ENCODE measurements at regions not wholly inside any gene's neighbourhood (a gene's known extent, or its start where the extent isn't known, plus 50 kb on each side); places are given as distances from the start of the nearest gene placed in this dataset.
A peak's percentile ranks its signal among the peaks of the same experiment; 100 is the strongest.

DNA sequence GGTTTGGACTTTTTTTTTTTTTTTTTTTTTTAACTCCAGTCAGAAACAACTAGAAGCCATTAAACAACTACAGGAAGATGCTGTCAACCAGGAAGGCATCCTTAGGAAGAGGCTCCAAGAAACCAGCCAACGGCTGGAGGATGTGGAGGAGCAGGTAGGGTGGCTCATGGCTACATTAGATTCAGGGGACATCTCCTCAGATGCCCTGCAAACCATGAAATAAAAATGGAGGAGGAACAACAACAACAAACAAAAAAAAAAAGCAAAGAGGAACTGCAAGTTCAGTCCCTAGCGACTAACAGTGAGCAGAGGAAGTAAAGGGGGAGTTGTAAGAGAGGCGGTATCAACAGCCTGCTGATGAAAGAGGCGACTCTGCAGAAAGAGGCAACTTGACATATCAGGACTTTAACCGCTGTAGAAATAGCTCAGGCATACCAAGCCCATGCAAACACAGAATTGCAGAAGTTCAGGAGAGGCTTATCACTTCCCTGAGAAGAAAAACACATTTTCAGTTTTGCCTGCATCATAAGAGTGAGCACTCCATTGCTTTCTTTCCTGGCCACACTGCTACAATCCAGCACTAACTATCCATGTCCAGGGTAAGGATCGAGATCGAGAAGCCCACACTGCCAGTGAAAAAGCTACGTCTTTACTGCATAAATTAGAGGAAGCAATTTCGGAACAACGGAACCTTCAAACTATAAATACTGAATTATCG, 103.5 kb upstream of the BCAT1 start:
- H3K4me1 Mint-ChIP-seq: peaks cover 8% of the 10 kb centered on the region
- peak; percentile 52 for ATAC-seq
- POLR2A ChIA-PET: no interaction called here
- CTCF ChIA-PET: interaction anchor here (1.1 kb wide), 1 partner anchor 335 kb away, joined by 4 read pairs; no protein-coding TSS in a partner anchor
- peaks cover 4% of the 10 kb centered on the region for H3K9me3 Mint-ChIP-seq
- H3K27ac Mint-ChIP-seq: 0 out of 2 replicates have a peak overlapping the region, but pooled peaks have one; percentile 63
- H3K4me3 Mint-ChIP-seq: no peak overlapping the region
- H3K36me3 Mint-ChIP-seq: peaks cover 5% of the 10 kb centered on the region
- no peak for DNase-seq (ENCODE audit: low spot score)
- TF ChIP-seq SOX15 (CRISPR knock-in tag; IDR thresholded peaks at IDR 0.05): no peak
- no peak for TF ChIP-seq NR2C2 (CRISPR knock-in tag; IDR thresholded peaks at IDR 0.05)
- TF ChIP-seq ZNF671 (CRISPR knock-in tag; IDR thresholded peaks at IDR 0.05): no peak
- no peaks in the 10 kb centered on the region; the same call in 1 of the 2 replicates for H3K27me3 Mint-ChIP-seq (ENCODE audit: low read depth)

DNA sequence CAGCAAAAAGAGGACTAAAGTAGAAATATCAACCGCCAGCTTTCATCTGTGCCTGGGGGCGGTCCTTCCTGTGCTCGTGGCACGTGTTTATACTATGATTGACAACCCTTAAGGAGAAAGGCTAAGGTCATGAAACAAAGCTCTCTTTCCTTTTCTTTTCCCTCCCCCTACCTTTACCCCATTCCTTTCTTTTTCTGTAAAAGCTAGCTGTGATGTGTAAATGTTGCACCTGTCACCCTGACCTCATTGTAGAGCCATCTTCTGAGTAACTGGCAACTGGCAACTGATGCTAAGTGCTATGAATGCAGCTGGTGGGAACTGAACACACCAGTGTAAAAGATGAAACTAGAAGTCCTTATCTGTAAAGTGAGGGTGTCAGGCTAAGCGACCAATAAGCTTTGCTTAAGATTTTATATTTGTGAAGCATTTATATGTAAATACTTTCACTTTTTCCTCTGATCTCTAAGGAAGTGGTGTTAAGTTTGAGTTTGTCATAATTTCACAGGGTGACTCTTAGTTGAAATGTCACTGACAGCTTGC, 102.8 kb upstream of the BCAT1 start:
- no peak overlapping the region for H3K4me3 Mint-ChIP-seq
- DNase-seq (ENCODE audit: low spot score) (no peak), ATAC-seq (no peak)
- TF ChIP-seq TEAD4 (CRISPR knock-in tag; IDR thresholded peaks at IDR 0.05): no peak
- no peak for TF ChIP-seq ELF4 (CRISPR knock-in tag; IDR thresholded peaks at IDR 0.05; ENCODE audit: low read depth)
- TF ChIP-seq OVOL2 (CRISPR knock-in tag; IDR thresholded peaks at IDR 0.05; ENCODE audit: borderline replicate concordance): no peak
- ChIA-PET POLR2A (no interaction called here), CTCF (no interaction called here)
- H3K4me1 Mint-ChIP-seq: peaks cover 8% of the 10 kb centered on the region
- H3K27ac Mint-ChIP-seq: no peak overlapping the region
- H3K36me3 Mint-ChIP-seq: peaks cover 10% of the 10 kb centered on the region
- H3K9me3 Mint-ChIP-seq: peaks cover 10% of the 10 kb centered on the region
- H3K27me3 Mint-ChIP-seq (ENCODE audit: low read depth): no peaks in the 10 kb centered on the region; the same call in 1 of the 2 replicates

DNA sequence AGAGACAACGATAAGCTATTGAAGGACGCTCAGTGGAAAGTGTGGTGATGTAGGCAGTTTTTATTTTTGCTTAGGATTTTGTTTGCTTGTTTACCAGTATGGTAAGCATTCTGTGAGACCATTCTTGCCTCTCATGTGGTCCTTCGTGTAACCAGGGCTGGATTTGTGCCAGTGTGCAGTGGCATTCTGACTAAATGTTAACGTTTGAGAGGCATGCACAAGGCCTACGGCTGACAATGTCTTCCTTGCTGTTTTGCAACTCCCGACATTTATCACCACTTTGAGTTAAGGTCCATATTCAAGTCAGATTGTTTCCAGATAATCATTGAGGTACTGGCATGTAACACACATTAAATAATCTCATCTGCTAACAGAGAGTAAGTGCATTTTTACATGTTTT, 102.3 kb upstream of the BCAT1 start:
- Mint-ChIP-seq H3K36me3 (peaks cover 13% of the 10 kb centered on the region), H3K4me3 (no peak overlapping the region), H3K4me1 (peaks cover 8% of the 10 kb centered on the region), H3K9me3 (peaks cover 16% of the 10 kb centered on the region), H3K27me3 (ENCODE audit: low read depth) (no peaks in the 10 kb centered on the region; the same call in 1 of the 2 replicates), H3K27ac (no peak overlapping the region)
- POLR2A ChIA-PET: no interaction called here
- no peak for DNase-seq (ENCODE audit: low spot score)
- ATAC-seq: no peak
- TF ChIP-seq TP53 (CRISPR knock-in tag; IDR thresholded peaks at IDR 0.05) (no peak), FOXJ3 (CRISPR knock-in tag; IDR thresholded peaks at IDR 0.05; ENCODE audit: borderline replicate concordance) (no peak), ZNF317 (CRISPR knock-in tag; IDR thresholded peaks at IDR 0.05; ENCODE audit: borderline replicate concordance, low read depth) (no peak), SP1 (CRISPR knock-in tag; conservative IDR thresholded peaks at IDR 0.05) (no peak), ZNF232 (CRISPR knock-in tag; IDR thresholded peaks at IDR 0.05) (no peak), SOX15 (CRISPR knock-in tag; IDR thresholded peaks at IDR 0.05) (no peak), ELF4 (CRISPR knock-in tag; IDR thresholded peaks at IDR 0.05; ENCODE audit: low read depth) (no peak)
- TF ChIP-seq, protein P1, sequence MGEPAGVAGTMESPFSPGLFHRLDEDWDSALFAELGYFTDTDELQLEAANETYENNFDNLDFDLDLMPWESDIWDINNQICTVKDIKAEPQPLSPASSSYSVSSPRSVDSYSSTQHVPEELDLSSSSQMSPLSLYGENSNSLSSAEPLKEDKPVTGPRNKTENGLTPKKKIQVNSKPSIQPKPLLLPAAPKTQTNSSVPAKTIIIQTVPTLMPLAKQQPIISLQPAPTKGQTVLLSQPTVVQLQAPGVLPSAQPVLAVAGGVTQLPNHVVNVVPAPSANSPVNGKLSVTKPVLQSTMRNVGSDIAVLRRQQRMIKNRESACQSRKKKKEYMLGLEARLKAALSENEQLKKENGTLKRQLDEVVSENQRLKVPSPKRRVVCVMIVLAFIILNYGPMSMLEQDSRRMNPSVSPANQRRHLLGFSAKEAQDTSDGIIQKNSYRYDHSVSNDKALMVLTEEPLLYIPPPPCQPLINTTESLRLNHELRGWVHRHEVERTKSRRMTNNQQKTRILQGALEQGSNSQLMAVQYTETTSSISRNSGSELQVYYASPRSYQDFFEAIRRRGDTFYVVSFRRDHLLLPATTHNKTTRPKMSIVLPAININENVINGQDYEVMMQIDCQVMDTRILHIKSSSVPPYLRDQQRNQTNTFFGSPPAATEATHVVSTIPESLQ (CRISPR knock-in tag; IDR thresholded peaks at IDR 0.05): no peak
- TF ChIP-seq, protein P2, sequence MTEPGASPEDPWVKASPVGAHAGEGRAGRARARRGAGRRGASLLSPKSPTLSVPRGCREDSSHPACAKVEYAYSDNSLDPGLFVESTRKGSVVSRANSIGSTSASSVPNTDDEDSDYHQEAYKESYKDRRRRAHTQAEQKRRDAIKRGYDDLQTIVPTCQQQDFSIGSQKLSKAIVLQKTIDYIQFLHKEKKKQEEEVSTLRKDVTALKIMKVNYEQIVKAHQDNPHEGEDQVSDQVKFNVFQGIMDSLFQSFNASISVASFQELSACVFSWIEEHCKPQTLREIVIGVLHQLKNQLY (CRISPR knock-in tag; IDR thresholded peaks at IDR 0.05): no peak
- TF ChIP-seq, protein P3, sequence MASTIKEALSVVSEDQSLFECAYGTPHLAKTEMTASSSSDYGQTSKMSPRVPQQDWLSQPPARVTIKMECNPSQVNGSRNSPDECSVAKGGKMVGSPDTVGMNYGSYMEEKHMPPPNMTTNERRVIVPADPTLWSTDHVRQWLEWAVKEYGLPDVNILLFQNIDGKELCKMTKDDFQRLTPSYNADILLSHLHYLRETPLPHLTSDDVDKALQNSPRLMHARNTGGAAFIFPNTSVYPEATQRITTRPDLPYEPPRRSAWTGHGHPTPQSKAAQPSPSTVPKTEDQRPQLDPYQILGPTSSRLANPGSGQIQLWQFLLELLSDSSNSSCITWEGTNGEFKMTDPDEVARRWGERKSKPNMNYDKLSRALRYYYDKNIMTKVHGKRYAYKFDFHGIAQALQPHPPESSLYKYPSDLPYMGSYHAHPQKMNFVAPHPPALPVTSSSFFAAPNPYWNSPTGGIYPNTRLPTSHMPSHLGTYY (CRISPR knock-in tag; IDR thresholded peaks at IDR 0.05): no peak
- TF ChIP-seq, protein P4, sequence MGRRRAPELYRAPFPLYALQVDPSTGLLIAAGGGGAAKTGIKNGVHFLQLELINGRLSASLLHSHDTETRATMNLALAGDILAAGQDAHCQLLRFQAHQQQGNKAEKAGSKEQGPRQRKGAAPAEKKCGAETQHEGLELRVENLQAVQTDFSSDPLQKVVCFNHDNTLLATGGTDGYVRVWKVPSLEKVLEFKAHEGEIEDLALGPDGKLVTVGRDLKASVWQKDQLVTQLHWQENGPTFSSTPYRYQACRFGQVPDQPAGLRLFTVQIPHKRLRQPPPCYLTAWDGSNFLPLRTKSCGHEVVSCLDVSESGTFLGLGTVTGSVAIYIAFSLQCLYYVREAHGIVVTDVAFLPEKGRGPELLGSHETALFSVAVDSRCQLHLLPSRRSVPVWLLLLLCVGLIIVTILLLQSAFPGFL (CRISPR knock-in tag; IDR thresholded peaks at IDR 0.05; ENCODE audit: borderline replicate concordance): no peak
- TF ChIP-seq, protein P5, sequence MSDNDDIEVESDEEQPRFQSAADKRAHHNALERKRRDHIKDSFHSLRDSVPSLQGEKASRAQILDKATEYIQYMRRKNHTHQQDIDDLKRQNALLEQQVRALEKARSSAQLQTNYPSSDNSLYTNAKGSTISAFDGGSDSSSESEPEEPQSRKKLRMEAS (CRISPR knock-in tag; IDR thresholded peaks at IDR 0.05): no peak
- CTCF ChIA-PET: no interaction called here
